ENCODE measurements at regions not wholly inside any gene's neighbourhood (a gene's known extent, or its start where the extent isn't known, plus 50 kb on each side); places are given as distances from the start of the nearest gene placed in this dataset.

GRCh38 chr13:85406269-85406975 lies 392.8 kb downstream of the SLITRK6 start:
- TF ChIP-seq, protein P1, sequence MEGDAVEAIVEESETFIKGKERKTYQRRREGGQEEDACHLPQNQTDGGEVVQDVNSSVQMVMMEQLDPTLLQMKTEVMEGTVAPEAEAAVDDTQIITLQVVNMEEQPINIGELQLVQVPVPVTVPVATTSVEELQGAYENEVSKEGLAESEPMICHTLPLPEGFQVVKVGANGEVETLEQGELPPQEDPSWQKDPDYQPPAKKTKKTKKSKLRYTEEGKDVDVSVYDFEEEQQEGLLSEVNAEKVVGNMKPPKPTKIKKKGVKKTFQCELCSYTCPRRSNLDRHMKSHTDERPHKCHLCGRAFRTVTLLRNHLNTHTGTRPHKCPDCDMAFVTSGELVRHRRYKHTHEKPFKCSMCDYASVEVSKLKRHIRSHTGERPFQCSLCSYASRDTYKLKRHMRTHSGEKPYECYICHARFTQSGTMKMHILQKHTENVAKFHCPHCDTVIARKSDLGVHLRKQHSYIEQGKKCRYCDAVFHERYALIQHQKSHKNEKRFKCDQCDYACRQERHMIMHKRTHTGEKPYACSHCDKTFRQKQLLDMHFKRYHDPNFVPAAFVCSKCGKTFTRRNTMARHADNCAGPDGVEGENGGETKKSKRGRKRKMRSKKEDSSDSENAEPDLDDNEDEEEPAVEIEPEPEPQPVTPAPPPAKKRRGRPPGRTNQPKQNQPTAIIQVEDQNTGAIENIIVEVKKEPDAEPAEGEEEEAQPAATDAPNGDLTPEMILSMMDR (IDR thresholded peaks at IDR 0.05) = no peak
- TF ChIP-seq POLR2A (IDR thresholded peaks at IDR 0.05) (no peak), EP300 (IDR thresholded peaks at IDR 0.05) (no peak), POLR2AphosphoS5 (IDR thresholded peaks at IDR 0.05) (no peak)

All from upper lobe of left lung (tissue), 4 donors.